ENCODE measurements at regions not wholly inside any gene's neighbourhood (a gene's known extent, or its start where the extent isn't known, plus 50 kb on each side); places are given as distances from the start of the nearest gene placed in this dataset.
"Not testable (repeated sequence)": the region's sequence is repeated elsewhere in the genome, so short reads cannot be mapped to it uniquely, and the experiment has no call there.

DNA sequence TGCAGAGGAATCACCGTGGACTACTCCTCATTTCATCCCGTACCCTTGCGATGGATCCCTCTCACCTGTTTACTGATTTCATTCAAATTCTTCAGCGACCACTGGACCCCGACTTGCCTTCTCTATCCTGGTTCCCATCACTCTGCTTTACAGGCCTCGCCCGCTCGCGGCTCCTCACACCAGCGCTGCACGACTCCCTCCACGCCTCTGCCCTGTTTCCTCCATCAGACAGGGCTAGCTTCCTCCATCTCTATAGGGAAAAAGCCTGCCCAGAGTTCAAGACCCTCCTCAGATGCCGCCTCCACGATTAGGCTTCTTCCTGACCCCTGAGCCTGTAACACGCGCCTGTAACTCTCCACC is 2926.5 kb upstream of the OR11H1 start:
- not testable (repeated sequence) for TF ChIP-seq CTCF (conservative IDR thresholded peaks at IDR 0.05; ENCODE audit: low read length); EZH2phosphoT487 (IDR thresholded peaks at IDR 0.05; ENCODE audit: borderline replicate concordance, low read depth, low read length)

Data from OCI-LY7 (cell line).